Lung (tissue), 11 donors: ENCODE measurements at regions not wholly inside any gene's neighbourhood (a gene's known extent, or its start where the extent isn't known, plus 50 kb on each side); places are given as distances from the start of the nearest gene placed in this dataset.
"Not testable (repeated sequence)": the region's sequence is repeated elsewhere in the genome, so short reads cannot be mapped to it uniquely, and the experiment has no call there.

Source experiments
- ATAC-seq: fragments of 200-7000 bp; cut with Tn5 transposase; one replicate; pipeline ENCODE4 v1.9.1; 2020; ENCODE audit warnings: moderate number of reproducible peaks; ENCODE audit not compliant: insufficient read depth, low FRiP score
- DNase-seq, 3 donors: peaks; one replicate each; pipeline ENCODE4 v3.0.0-alpha.2; 2013 to 2017
- H3K27ac ChIP-seq, 2 donors: one replicate each; pipeline ENCODE4 v1.5.1; 2013; ENCODE audit warnings: mild to moderate bottlenecking in 2 of 2, moderate library complexity in 2 of 2, control low read depth in 1 of 2, inconsistent platforms in 1 of 2, low read depth in 1 of 2, low read length in 1 of 2
- H3K27me3 ChIP-seq, 3 donors: one replicate each; pipeline ENCODE4 v1.5.1; 2013; ENCODE audit warnings: low read length in 2 of 3; ENCODE audit not compliant: control insufficient read depth in 3 of 3, insufficient read depth in 3 of 3
- H3K36me3 ChIP-seq, 4 donors: one replicate each; pipeline ENCODE4 v1.5.1; 2013; ENCODE audit warnings: low read length in 4 of 4, mild to moderate bottlenecking in 1 of 4, moderate library complexity in 1 of 4; ENCODE audit not compliant: control insufficient read depth in 4 of 4, insufficient read depth in 4 of 4
- H3K4me1 ChIP-seq, 5 donors: one replicate each; pipeline ENCODE4 v1.5.1; 2013; ENCODE audit warnings: low read length in 5 of 5, mild to moderate bottlenecking in 2 of 5, moderate library complexity in 1 of 5; ENCODE audit not compliant: control insufficient read depth in 5 of 5, insufficient read depth in 5 of 5
- H3K4me3 ChIP-seq: one replicate; pipeline ENCODE4 v1.5.1; 2013; ENCODE audit warnings: mild to moderate bottlenecking, control low read depth, moderate library complexity
- H3K9ac ChIP-seq, 2 donors: one replicate each; pipeline ENCODE4 v1.5.1; 2013; ENCODE audit warnings: low read length in 2 of 2, control low read depth in 1 of 2; ENCODE audit not compliant: insufficient read depth in 1 of 2
- H3K9me3 ChIP-seq, 4 donors: one replicate each; pipeline ENCODE4 v1.5.1; 2013; ENCODE audit warnings: low read length in 3 of 4, mild to moderate bottlenecking in 1 of 4, moderate library complexity in 1 of 4; ENCODE audit not compliant: control insufficient read depth in 4 of 4, insufficient read depth in 3 of 4
- CTCF ChIP-seq: IDR thresholded peaks from 2 replicates; pipeline ENCODE4 v1.5.1; 2012; ENCODE audit warnings: mild to moderate bottlenecking; ENCODE audit errors: control extremely low read depth, extremely low read depth
- WGBS, 2 donors: extraction: QIAGEN DNeasy Blood & Tissue Kit; methylation state at CpG; one replicate each; pipeline ENCODE4 v1.1.7; 2013; 5-methylcytosine and 5-hydroxymethylcytosine counted together
- donor health status: control.
- donor health status: control.
- donor health status: Bipolar disorder and iron deficiency.
- donor health status: healthy.
- donor health status: DM: yes; HTN: yes; CAD: no.

- Histone ChIP-seq H3K9ac (no peak overlapping the region), H3K36me3 (no peaks in the 10 kb centered on the region), H3K4me1 (no peaks in the 10 kb centered on the region), H3K27ac (no peak overlapping the region), H3K9me3 (no peaks in the 10 kb centered on the region), H3K27me3 (no peaks in the 10 kb centered on the region), H3K4me3 (no peak overlapping the region)
- ATAC-seq, result no peak
- WGBS, 2 donors, result 50 to 65% methylated on average over 3 of the region's 3 CpGs
- DNase-seq, result peak in 1 of 3 donors; percentile 15
- TF ChIP-seq CTCF, result no peak
Observed at GRCh38 chr14:38662781-38663180, 406.9 kb upstream of the CLEC14A start.

GRCh38 chr14:38646391-38646790 lies 390.5 kb upstream of the CLEC14A start:
- DNase-seq, result peak in 1 of 3 donors; percentile 1

GRCh38 chr14:38634913-38635312 lies 379.0 kb upstream of the CLEC14A start:
- H3K36me3 ChIP-seq, H3K4me1 ChIP-seq, H3K9ac ChIP-seq, H3K27me3 ChIP-seq, H3K9me3 ChIP-seq, DNase-seq, H3K4me3 ChIP-seq, ATAC-seq, H3K27ac ChIP-seq: not testable (repeated sequence)
- 94 to 97% methylated on average over 16 to 19 of the region's 19 CpGs for WGBS, 2 donors

More at GRCh38 chr14:38646391-38646790, 390.5 kb upstream of the CLEC14A start:
- Histone ChIP-seq H3K9me3 (no peaks in the 10 kb centered on the region), H3K4me1 (no peaks in the 10 kb centered on the region), H3K9ac (no peak overlapping the region), H3K27me3 (no peaks in the 10 kb centered on the region), H3K4me3 (no peak overlapping the region), H3K27ac (no peak overlapping the region), H3K36me3 (no peaks in the 10 kb centered on the region)
- ATAC-seq, result no peak
- WGBS, 2 donors, result 76 to 81% methylated on average over 2 of the region's 2 CpGs
- TF ChIP-seq CTCF, result no peak

- Histone ChIP-seq H3K27ac (no peak overlapping the region), H3K27me3 (no peaks in the 10 kb centered on the region), H3K36me3 (no peaks in the 10 kb centered on the region), H3K9ac (no peak overlapping the region), H3K4me3 (no peak overlapping the region), H3K4me1 (no peaks in the 10 kb centered on the region), H3K9me3 (peaks cover 0 to 10% (median 0%) of the 10 kb centered on the region in 4 donors)
- no peak for TF ChIP-seq CTCF
- no peak for ATAC-seq
- no peak for DNase-seq
- 89 to 97% methylated on average over 3 of the region's 3 CpGs for WGBS, 2 donors
Observed at GRCh38 chr14:38629412-38629811, 373.5 kb upstream of the CLEC14A start.
